Spleen (tissue), 7 donors: ENCODE measurements at regions not wholly inside any gene's neighbourhood (a gene's known extent, or its start where the extent isn't known, plus 50 kb on each side); places are given as distances from the start of the nearest gene placed in this dataset.

Source experiments
- CTCF ChIP-seq, 11 experiments: fragments of 200-600 bp in 7 of 11; fragments of 450-650 bp in 4 of 11; sonication (generic) in 4 of 11; IDR thresholded peaks in 8 of 11; conservative IDR thresholded peaks in 3 of 11; 1 replicate in 7 of 11; 2 replicates in 4 of 11; pipeline versions ENCODE4 v1.4.0 to v1.8.0; 2016 to 2021; ENCODE audit warnings: antibody characterized with exemption in 11 of 11, inconsistent platforms in 4 of 11, mild to moderate bottlenecking in 1 of 11
- POLR2A ChIP-seq, 3 donors: fragments of 450-650 bp; IDR thresholded peaks; one replicate each; pipeline ENCODE4 v1.5.1; 2017; ENCODE audit warnings: antibody characterized with exemption in 3 of 3, mild to moderate bottlenecking in 1 of 3
- POLR2AphosphoS5 ChIP-seq, 3 donors: sonication (generic); formaldehyde crosslinking; IDR thresholded peaks; one replicate each; pipeline ENCODE4 v1.5.1; 2017; ENCODE audit warnings: antibody characterized with exemption in 3 of 3
- donor health status: DM: no; HTN: no; CAD: no; lungs with moderate emphysema.
- donor health status: DM: no; HTN: no; CAD: no.
- donor health status: DM: no; HTN: no; CAD: no.

- TF ChIP-seq CTCF (IDR thresholded peaks at IDR 0.05 in 8 of 11, conservative IDR thresholded peaks at IDR 0.05 in 3 of 11) (no peak), POLR2AphosphoS5 (IDR thresholded peaks at IDR 0.05) (no peak), POLR2A (IDR thresholded peaks at IDR 0.05) (no peak)
These were observed 87.3 kb upstream of the DIO3 start for GRCh38 chr14:101473795-101474562.
